GM06990 (cell line): ENCODE measurements at regions not wholly inside any gene's neighbourhood (a gene's known extent, or its start where the extent isn't known, plus 50 kb on each side); places are given as distances from the start of the nearest gene placed in this dataset.

Experiments
- DNase-seq: peaks from one replicate; pipeline ENCODE4 v3.0.0-alpha.2; 2011; ENCODE audit not compliant: insufficient read length; ENCODE audit errors: extremely low read depth
- H3K27me3 ChIP-seq: replicated peaks from 2 replicates; pipeline ENCODE4 v1.6.0; 2011; ENCODE audit warnings: low read length; ENCODE audit not compliant: control insufficient read depth, insufficient read depth
- H3K36me3 ChIP-seq: 2 replicates; pipeline ENCODE4 v1.5.1; 2011; ENCODE audit warnings: low read length; ENCODE audit not compliant: control insufficient read depth, insufficient read depth
- H3K4me3 ChIP-seq: replicated peaks from 2 replicates; pipeline ENCODE4 v1.5.1; 2011; ENCODE audit warnings: low read depth, mild to moderate bottlenecking, control low read depth, low read length
- CTCF ChIP-seq: IDR thresholded peaks from 2 replicates; pipeline ENCODE4 v1.5.1; 2011; ENCODE audit warnings: low read length, control low read depth, mild to moderate bottlenecking, inconsistent platforms; ENCODE audit not compliant: insufficient read depth, poor library complexity, severe bottlenecking

DNA sequence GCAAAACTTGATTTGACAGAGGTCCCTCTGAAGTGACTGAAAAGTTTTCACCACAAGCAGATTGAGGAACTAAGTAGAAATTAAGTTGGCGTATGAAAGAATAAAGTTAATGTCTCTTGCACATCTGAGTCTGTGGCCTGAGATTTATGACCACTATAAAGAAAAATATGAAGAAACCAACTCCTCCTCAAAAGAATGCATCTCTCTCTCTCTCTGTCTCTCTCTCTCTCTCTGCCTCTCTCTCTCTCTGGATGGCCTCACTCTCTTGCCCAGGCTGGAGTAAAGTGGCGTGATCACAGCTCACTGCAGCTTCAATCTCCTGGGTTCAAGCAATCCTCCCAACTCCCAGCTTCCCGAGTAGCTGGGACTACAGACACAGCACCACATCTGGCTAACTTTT lies 55.2 kb downstream of the RPL22L1 start:
- no peak for TF ChIP-seq CTCF
- Histone ChIP-seq H3K4me3 (no peak overlapping the region), H3K36me3 (no peaks in the 10 kb centered on the region), H3K27me3 (no peaks in the 10 kb centered on the region)
- no peak for DNase-seq

GRCh38 chr3:170813266-170813665 lies 56.7 kb downstream of the RPL22L1 start:
- Histone ChIP-seq H3K4me3 (no peak overlapping the region), H3K27me3 (no peaks in the 10 kb centered on the region), H3K36me3 (no peaks in the 10 kb centered on the region)
- no peak for TF ChIP-seq CTCF
- DNase-seq = no peak

DNA sequence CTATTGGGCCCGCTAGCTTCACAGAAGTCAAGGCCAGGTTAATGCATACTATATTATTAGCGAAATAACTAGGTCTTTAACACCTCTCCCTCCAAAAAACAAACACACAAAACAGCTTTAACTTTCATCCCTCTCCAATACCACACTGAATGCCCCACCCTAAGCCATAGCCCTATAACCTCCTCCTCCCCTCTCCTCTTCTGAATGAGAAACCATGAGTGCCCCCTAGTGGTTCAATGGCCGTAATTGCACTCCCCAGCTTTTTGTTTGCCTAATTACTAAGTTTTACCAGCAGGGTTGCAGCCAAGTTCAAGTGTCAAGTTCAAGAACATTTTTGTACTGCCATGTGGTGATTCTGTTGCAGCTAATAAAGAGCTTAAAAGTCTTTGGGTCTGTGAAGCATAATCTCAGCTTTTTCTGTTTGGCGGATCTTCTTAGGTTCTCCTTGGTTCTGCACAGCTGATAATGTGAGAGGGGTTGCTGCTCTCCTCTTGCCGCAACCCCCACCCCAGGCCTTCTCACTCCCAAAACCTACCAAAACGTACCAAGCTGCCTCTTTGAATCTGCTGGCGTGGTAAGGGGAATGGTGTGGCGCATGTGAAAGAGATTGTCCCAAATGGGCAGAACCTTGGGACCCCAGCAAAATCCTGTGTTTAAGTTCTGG lies 57.9 kb downstream of the RPL22L1 start:
- no peaks in the 10 kb centered on the region for H3K36me3 ChIP-seq
- H3K27me3 ChIP-seq = no peaks in the 10 kb centered on the region
- peak; percentile 11 for DNase-seq
- TF ChIP-seq CTCF = peak; percentile 88
- H3K4me3 ChIP-seq = no peak overlapping the region

DNA sequence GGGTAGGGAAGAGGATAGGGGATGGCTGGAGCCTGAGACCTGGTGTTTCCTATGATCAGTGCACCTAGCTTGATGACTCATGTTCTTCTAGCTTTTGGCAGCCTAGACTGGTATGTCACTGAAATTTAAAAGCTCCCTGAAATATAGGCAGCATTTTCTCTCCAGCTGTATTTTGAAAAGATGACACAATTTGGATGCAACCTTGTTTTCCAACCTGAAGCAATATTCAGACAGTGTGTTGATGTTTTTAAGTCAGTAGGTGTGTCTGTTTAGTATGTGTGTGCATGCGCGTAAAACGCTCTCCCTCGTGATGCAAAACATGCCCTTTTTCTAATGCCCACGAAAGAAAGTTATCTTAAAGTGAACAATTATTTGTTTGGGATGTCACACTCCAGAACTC lies 58.5 kb downstream of the RPL22L1 start:
- TF ChIP-seq CTCF = no peak
- no peak for DNase-seq
- Histone ChIP-seq H3K27me3 (no peaks in the 10 kb centered on the region), H3K4me3 (no peak overlapping the region), H3K36me3 (no peaks in the 10 kb centered on the region)

- Histone ChIP-seq H3K36me3 (no peaks in the 10 kb centered on the region), H3K4me3 (no peak overlapping the region), H3K27me3 (no peaks in the 10 kb centered on the region; the same call in 1 of the 2 replicates)
- TF ChIP-seq CTCF = no peak
- DNase-seq = no peak
Measured at GRCh38 chr3:170809975-170810357, 60.0 kb downstream of the RPL22L1 start.
